ENCODE measurements at regions not wholly inside any gene's neighbourhood (a gene's known extent, or its start where the extent isn't known, plus 50 kb on each side); places are given as distances from the start of the nearest gene placed in this dataset.

DNA sequence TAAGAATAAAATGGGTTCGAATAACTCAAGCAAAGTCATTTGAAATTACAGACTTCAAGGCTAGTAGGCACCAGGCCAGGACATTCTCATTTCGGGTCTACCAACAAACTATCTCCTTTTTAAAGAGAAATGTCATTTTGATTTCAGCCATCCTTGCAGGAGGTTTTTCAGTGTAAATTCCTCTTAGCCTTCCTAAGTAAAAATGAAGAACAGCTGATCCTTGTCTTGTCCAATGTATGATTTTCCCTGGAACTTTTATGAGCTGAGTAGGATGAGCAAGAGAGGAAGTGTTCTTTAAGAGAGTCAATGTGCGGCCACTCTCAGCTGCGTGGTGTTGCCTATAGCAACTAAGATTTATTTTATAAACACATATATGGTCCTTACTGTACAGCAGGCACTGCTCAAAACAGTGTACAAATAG, 110.1 kb downstream of the PLCE1 start:
- TF ChIP-seq, protein P1, sequence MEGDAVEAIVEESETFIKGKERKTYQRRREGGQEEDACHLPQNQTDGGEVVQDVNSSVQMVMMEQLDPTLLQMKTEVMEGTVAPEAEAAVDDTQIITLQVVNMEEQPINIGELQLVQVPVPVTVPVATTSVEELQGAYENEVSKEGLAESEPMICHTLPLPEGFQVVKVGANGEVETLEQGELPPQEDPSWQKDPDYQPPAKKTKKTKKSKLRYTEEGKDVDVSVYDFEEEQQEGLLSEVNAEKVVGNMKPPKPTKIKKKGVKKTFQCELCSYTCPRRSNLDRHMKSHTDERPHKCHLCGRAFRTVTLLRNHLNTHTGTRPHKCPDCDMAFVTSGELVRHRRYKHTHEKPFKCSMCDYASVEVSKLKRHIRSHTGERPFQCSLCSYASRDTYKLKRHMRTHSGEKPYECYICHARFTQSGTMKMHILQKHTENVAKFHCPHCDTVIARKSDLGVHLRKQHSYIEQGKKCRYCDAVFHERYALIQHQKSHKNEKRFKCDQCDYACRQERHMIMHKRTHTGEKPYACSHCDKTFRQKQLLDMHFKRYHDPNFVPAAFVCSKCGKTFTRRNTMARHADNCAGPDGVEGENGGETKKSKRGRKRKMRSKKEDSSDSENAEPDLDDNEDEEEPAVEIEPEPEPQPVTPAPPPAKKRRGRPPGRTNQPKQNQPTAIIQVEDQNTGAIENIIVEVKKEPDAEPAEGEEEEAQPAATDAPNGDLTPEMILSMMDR (tag by site-specific recombination; IDR thresholded peaks at IDR 0.05): no peak
- TF ChIP-seq, protein P2, sequence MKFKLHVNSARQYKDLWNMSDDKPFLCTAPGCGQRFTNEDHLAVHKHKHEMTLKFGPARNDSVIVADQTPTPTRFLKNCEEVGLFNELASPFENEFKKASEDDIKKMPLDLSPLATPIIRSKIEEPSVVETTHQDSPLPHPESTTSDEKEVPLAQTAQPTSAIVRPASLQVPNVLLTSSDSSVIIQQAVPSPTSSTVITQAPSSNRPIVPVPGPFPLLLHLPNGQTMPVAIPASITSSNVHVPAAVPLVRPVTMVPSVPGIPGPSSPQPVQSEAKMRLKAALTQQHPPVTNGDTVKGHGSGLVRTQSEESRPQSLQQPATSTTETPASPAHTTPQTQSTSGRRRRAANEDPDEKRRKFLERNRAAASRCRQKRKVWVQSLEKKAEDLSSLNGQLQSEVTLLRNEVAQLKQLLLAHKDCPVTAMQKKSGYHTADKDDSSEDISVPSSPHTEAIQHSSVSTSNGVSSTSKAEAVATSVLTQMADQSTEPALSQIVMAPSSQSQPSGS (tag by site-specific recombination; IDR thresholded peaks at IDR 0.05; ENCODE audit: low read depth): no peak
- no peak for TF ChIP-seq ZEB2 (tag by site-specific recombination; IDR thresholded peaks at IDR 0.05)
- TF ChIP-seq, protein P3, sequence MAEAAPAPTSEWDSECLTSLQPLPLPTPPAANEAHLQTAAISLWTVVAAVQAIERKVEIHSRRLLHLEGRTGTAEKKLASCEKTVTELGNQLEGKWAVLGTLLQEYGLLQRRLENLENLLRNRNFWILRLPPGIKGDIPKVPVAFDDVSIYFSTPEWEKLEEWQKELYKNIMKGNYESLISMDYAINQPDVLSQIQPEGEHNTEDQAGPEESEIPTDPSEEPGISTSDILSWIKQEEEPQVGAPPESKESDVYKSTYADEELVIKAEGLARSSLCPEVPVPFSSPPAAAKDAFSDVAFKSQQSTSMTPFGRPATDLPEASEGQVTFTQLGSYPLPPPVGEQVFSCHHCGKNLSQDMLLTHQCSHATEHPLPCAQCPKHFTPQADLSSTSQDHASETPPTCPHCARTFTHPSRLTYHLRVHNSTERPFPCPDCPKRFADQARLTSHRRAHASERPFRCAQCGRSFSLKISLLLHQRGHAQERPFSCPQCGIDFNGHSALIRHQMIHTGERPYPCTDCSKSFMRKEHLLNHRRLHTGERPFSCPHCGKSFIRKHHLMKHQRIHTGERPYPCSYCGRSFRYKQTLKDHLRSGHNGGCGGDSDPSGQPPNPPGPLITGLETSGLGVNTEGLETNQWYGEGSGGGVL (tag by site-specific recombination; IDR thresholded peaks at IDR 0.05): no peak
- TF ChIP-seq ZNF514 (tag by site-specific recombination; IDR thresholded peaks at IDR 0.05): no peak
- no peak for TF ChIP-seq ZNF530 (tag by site-specific recombination; IDR thresholded peaks at IDR 0.05; ENCODE audit: low read depth)
- TF ChIP-seq ZBTB26 (tag by site-specific recombination; optimal IDR thresholded peaks at IDR 0.05): no peak
- TF ChIP-seq ZSCAN16 (tag by site-specific recombination; IDR thresholded peaks at IDR 0.05): no peak

Data from HEK293 (cell line).